A549 (cell line): ENCODE measurements at regions not wholly inside any gene's neighbourhood (a gene's known extent, or its start where the extent isn't known, plus 50 kb on each side); places are given as distances from the start of the nearest gene placed in this dataset.

ENCODE experiments used
- ATAC-seq, 2 experiments: fragments of 200-7000 bp in 1 of 2; fragments of >200 bp in 1 of 2; cut with Nextera tagmentation in 1 of 2; cut with Tn5 transposase in 1 of 2; 3 replicates each; pipeline versions ENCODE4 v1.8.0 to v1.9.1; 2018 to 2020; ENCODE audit warnings: mild to moderate bottlenecking in 1 of 2, moderate library complexity in 1 of 2
- CTCF ChIA-PET: fragments of 300-600 bp; sonication (Branson Sonifier 250); formaldehyde crosslinking; extraction: SDS; loops from one replicate; lab custom pipeline; 2021; ENCODE audit warnings: antibody characterized with exemption, inconsistent platforms; lab: Yijun Ruan, JAX
- POLR2A ChIA-PET: fragments of 350-600 bp; formaldehyde crosslinking; extraction: SDS; loops from one replicate; lab custom pipeline; 2021; ENCODE audit warnings: antibody characterized with exemption, inconsistent platforms; lab: Yijun Ruan, JAX
- DNase-seq, 2 experiments: peaks; one replicate each; pipeline versions ENCODE4 v3.0.0 to v3.0.0-alpha.2; 2011 to 2016; ENCODE audit warnings: low read depth in 1 of 2, low spot score in 1 of 2
- FAIRE-seq: peaks from 2 replicates; lab custom pipeline; 2011; peaks lifted over from hg19 to GRCh38; lab: Jason Lieb, UNC
- H3K27ac ChIP-seq, 2 experiments: fragments of >200 bp; sonication (Bioruptor Twin); formaldehyde crosslinking; 3 replicates each; pipeline ENCODE4 v1.5.1; 2016 to 2017
- H3K4me1 ChIP-seq: fragments of >200 bp; sonication (Bioruptor Twin); formaldehyde crosslinking; 3 replicates; pipeline ENCODE4 v1.6.1; 2016
- H3K4me2 ChIP-seq: fragments of >200 bp; sonication (Bioruptor Twin); formaldehyde crosslinking; 3 replicates; pipeline ENCODE4 v1.6.1; 2016
- H3K4me3 ChIP-seq: fragments of >200 bp; sonication (Bioruptor Twin); formaldehyde crosslinking; 3 replicates; pipeline ENCODE4 v1.5.1; 2016
- H3K9me3 ChIP-seq: fragments of >200 bp; sonication (Bioruptor Twin); formaldehyde crosslinking; 3 replicates; pipeline ENCODE4 v1.6.1; 2016
- FOXS1 ChIP-seq: fragments of 250-450 bp; sonication (Bioruptor Pico); IDR thresholded peaks from 2 replicates; pipeline ENCODE4 v1.5.0; 2020; ENCODE audit warnings: mild to moderate bottlenecking, moderate library complexity
- JUN ChIP-seq, 2 experiments: fragments of >200 bp; sonication (Bioruptor Twin); formaldehyde crosslinking; IDR thresholded peaks; 2 replicates in 1 of 2; 3 replicates in 1 of 2; pipeline ENCODE4 v1.6.1; 2016 to 2017
- NPAS2 ChIP-seq: fragments of 250-450 bp; sonication (Bioruptor Pico); IDR thresholded peaks from 2 replicates; pipeline ENCODE4 v1.8.0; 2022; ENCODE audit warnings: mild to moderate bottlenecking, moderate library complexity, borderline replicate concordance
- POLR2AphosphoS2 ChIP-seq: conservative IDR thresholded peaks from 2 replicates; pipeline ENCODE4 v1.6.1; 2012; ENCODE audit warnings: low read length, improper control_type of control experiment, inconsistent platforms
- RAD21 ChIP-seq, 2 experiments: fragments of >200 bp in 1 of 2; sonication (Bioruptor Twin) in 1 of 2; formaldehyde crosslinking in 1 of 2; IDR thresholded peaks in 1 of 2; conservative IDR thresholded peaks in 1 of 2; 2 replicates in 1 of 2; 3 replicates in 1 of 2; pipeline ENCODE4 v1.6.1; 2012 to 2018; ENCODE audit warnings: inconsistent platforms in 1 of 2
- RFX5 ChIP-seq: fragments of 450-650 bp; IDR thresholded peaks from 2 replicates; pipeline ENCODE4 v1.7.1; 2014; ENCODE audit warnings: antibody characterized with exemption, mild to moderate bottlenecking, moderate library complexity
- RNF2 ChIP-seq: fragments of 200-600 bp; sonication (generic); IDR thresholded peaks from 2 replicates; pipeline ENCODE4 v1.6.1; 2016; ENCODE audit warnings: low read depth, mild to moderate bottlenecking, antibody characterized with exemption, moderate library complexity, borderline replicate concordance
- ZC3H11A ChIP-seq: fragments of 450-650 bp; IDR thresholded peaks from 2 replicates; pipeline ENCODE4 v1.6.1; 2014; ENCODE audit warnings: antibody characterized with exemption, mild to moderate bottlenecking
- ZFP36 ChIP-seq: fragments of 450-650 bp; IDR thresholded peaks from 2 replicates; pipeline ENCODE4 v1.6.1; 2014; ENCODE audit warnings: borderline replicate concordance; ENCODE audit not compliant: partially characterized antibody
- WGBS: methylation state at CpG from one replicate; pipeline ENCODE4 v1.1.6; 2017; ENCODE audit errors: missing lambda C conversion rate; 5-methylcytosine and 5-hydroxymethylcytosine counted together
- TF ChIP-seq, protein P1 (sequence below): IDR thresholded peaks from 2 replicates; pipeline ENCODE4 v1.6.1; 2012; ENCODE audit warnings: low read depth, borderline replicate concordance
- TF ChIP-seq, protein P2 (sequence below): fragments of 450-650 bp; IDR thresholded peaks from 2 replicates; pipeline ENCODE4 v1.6.1; 2014; ENCODE audit warnings: antibody characterized with exemption
- TF ChIP-seq, protein P3 (sequence below): fragments of 250-450 bp; sonication (Bioruptor Pico); IDR thresholded peaks from 2 replicates; pipeline ENCODE4 v1.5.0; 2021; ENCODE audit warnings: mild to moderate bottlenecking, moderate library complexity, borderline replicate concordance
- TF ChIP-seq, protein P4 (sequence below): IDR thresholded peaks from 2 replicates; pipeline ENCODE4 v1.6.1; 2012
- TF ChIP-seq, protein P5 (sequence below): IDR thresholded peaks from 2 replicates; pipeline ENCODE4 v1.6.1; 2012
- TF ChIP-seq, protein P6 (sequence below): fragments of 150-350 bp; IDR thresholded peaks from 2 replicates; pipeline ENCODE4 v1.6.1; 2014; ENCODE audit warnings: low read depth, mild to moderate bottlenecking, low read length

DNA sequence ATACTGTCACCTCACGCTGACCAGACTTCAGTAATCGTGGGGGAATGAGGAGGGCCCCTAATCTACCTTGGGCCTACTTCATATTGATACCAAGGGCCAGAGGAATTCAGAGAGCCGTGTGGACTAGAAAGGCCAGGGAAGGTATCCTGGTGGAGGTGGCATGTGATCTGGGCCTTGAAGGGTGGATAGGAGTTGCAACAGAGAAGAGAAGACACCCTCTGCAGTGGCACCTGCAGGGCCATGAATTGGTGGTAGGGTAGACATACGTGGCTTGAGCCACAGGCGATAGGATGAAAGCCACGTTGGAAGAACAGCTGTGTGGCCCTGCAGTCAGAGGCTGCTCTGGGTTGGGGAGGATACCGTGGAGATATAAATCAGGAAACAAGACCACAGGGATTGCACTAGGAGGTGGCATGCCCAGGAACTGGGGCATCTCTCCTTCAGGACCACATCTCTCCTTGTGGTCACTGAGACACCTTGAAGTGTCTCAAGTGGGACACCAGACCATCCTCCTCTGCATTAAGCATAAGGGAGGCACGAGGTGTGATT lies 141.4 kb downstream of the CYP26B1 start:
- ChIA-PET POLR2A (no interaction called here), CTCF (no interaction called here)
- H3K4me2 ChIP-seq, result no peak overlapping the region
- no peak for DNase-seq
- no peak for FAIRE-seq
- H3K4me1 ChIP-seq, result no peaks in the 10 kb centered on the region
- no peak for ATAC-seq
- no peaks in the 10 kb centered on the region for H3K9me3 ChIP-seq
- no peak overlapping the region for H3K4me3 ChIP-seq
- no peak overlapping the region for H3K27ac ChIP-seq
- WGBS, result 67% methylated on average over 8 of the region's 8 CpGs
- TF ChIP-seq, protein P1, sequence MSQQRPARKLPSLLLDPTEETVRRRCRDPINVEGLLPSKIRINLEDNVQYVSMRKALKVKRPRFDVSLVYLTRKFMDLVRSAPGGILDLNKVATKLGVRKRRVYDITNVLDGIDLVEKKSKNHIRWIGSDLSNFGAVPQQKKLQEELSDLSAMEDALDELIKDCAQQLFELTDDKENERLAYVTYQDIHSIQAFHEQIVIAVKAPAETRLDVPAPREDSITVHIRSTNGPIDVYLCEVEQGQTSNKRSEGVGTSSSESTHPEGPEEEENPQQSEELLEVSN, result no peak
- TF ChIP-seq, protein P2, sequence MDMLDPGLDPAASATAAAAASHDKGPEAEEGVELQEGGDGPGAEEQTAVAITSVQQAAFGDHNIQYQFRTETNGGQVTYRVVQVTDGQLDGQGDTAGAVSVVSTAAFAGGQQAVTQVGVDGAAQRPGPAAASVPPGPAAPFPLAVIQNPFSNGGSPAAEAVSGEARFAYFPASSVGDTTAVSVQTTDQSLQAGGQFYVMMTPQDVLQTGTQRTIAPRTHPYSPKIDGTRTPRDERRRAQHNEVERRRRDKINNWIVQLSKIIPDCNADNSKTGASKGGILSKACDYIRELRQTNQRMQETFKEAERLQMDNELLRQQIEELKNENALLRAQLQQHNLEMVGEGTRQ, result no peak
- TF ChIP-seq ZFP36 (no peak), ZC3H11A (no peak), POLR2AphosphoS2 (no peak), FOXS1 (CRISPR knock-in tag) (no peak), RFX5 (no peak), NPAS2 (CRISPR knock-in tag) (no peak)
- TF ChIP-seq, protein P3, sequence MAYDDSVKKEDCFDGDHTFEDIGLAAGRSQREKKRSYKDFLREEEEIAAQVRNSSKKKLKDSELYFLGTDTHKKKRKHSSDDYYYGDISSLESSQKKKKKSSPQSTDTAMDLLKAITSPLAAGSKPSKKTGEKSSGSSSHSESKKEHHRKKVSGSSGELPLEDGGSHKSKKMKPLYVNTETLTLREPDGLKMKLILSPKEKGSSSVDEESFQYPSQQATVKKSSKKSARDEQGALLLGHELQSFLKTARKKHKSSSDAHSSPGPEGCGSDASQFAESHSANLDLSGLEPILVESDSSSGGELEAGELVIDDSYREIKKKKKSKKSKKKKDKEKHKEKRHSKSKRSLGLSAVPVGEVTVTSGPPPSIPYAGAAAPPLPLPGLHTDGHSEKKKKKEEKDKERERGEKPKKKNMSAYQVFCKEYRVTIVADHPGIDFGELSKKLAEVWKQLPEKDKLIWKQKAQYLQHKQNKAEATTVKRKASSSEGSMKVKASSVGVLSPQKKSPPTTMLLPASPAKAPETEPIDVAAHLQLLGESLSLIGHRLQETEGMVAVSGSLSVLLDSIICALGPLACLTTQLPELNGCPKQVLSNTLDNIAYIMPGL, result no peak
- TF ChIP-seq, protein P4, sequence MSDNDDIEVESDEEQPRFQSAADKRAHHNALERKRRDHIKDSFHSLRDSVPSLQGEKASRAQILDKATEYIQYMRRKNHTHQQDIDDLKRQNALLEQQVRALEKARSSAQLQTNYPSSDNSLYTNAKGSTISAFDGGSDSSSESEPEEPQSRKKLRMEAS, result no peak
- TF ChIP-seq, all 56 proteins: peak for 0

DNA sequence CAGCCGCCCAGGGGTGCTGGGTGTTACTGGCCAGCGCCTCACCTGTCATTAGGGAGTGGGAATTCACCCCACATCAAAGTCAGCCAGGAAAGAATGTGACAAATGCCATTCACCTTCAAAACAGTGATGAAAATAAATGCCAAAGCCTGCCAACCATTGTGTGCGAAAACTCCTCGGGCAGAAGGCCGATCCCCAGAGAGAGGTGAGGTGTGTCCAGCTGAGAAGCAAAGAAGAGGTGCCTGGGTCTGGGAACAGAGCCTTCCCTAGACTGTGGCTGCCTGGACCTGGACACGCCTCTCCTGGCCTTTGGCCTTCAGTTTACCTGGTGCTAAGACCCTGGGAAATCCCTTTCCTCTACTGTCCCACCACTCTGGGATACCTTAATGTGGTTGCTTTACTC lies 142.7 kb downstream of the CYP26B1 start:
- Histone ChIP-seq H3K9me3 (no peaks in the 10 kb centered on the region), H3K4me1 (no peaks in the 10 kb centered on the region), H3K4me3 (no peak overlapping the region), H3K27ac (no peak overlapping the region)
- POLR2A ChIA-PET, result no interaction called here
- DNase-seq (no peak), FAIRE-seq (no peak), ATAC-seq (no peak)
- CTCF ChIA-PET, result interaction anchor here (0.7 kb wide), 1 partner anchor 27 kb away, joined by 3 read pairs; no protein-coding TSS in a partner anchor
- TF ChIP-seq, protein P5, sequence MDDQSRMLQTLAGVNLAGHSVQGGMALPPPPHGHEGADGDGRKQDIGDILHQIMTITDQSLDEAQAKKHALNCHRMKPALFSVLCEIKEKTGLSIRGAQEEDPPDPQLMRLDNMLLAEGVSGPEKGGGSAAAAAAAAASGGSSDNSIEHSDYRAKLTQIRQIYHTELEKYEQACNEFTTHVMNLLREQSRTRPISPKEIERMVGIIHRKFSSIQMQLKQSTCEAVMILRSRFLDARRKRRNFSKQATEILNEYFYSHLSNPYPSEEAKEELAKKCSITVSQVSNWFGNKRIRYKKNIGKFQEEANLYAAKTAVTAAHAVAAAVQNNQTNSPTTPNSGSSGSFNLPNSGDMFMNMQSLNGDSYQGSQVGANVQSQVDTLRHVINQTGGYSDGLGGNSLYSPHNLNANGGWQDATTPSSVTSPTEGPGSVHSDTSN, result no peak
- TF ChIP-seq FOXS1 (CRISPR knock-in tag), result no peak
- no peak for TF ChIP-seq ZFP36
- no peak for TF ChIP-seq JUN (IDR thresholded peaks at IDR 0.05)
- TF ChIP-seq, all 56 proteins: peak for 0
- no peak overlapping the region for H3K4me2 ChIP-seq
- 77% methylated on average over 6 of the region's 6 CpGs for WGBS

DNA sequence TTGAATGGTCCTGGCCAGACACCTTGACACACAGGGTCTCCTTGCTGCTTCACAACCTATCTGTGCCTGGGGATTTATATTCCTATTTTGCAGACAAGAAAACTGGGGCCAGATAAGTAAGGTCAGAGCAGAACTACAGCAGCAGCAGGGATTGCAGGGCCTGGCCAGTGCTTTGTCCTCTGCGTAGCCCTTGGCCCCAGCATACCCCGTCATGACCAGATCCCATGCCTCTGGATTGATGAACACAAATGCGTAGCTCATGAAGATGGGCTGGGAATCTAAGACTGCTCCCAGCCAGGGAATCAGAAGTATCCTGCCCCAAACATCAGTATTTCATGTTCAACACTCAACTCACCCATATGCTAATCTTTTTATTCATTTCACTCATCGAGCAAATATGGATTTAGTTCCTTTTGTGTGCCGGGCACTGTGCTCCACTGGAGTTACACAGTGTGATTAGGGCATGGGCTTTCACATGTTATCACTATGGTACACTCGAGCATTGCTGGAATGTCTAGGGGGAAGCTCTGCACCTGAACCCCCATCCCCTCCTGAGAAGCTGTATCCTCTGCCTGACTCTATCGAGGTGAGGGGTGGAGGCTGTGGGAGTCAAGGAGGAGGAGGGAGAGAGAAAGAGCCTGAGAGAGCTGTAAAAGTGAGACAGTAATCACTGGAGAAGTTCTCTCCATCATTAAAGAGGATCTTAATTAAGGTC lies 143.3 kb downstream of the CYP26B1 start:
- WGBS, result 64% methylated on average over 7 of the region's 7 CpGs
- H3K4me2 ChIP-seq, result no peak overlapping the region
- no peak for FAIRE-seq
- no peak overlapping the region for H3K4me3 ChIP-seq
- no peak overlapping the region for H3K27ac ChIP-seq
- H3K4me1 ChIP-seq, result no peaks in the 10 kb centered on the region
- POLR2A ChIA-PET, result no interaction called here
- H3K9me3 ChIP-seq, result no peaks in the 10 kb centered on the region
- TF ChIP-seq JUN (IDR thresholded peaks at IDR 0.05) (no peak), POLR2AphosphoS2 (no peak), RNF2 (no peak), RAD21 (conservative IDR thresholded peaks at IDR 0.05 in 1 of 2, IDR thresholded peaks at IDR 0.05 in 1 of 2) (no peak)
- TF ChIP-seq, protein P6, sequence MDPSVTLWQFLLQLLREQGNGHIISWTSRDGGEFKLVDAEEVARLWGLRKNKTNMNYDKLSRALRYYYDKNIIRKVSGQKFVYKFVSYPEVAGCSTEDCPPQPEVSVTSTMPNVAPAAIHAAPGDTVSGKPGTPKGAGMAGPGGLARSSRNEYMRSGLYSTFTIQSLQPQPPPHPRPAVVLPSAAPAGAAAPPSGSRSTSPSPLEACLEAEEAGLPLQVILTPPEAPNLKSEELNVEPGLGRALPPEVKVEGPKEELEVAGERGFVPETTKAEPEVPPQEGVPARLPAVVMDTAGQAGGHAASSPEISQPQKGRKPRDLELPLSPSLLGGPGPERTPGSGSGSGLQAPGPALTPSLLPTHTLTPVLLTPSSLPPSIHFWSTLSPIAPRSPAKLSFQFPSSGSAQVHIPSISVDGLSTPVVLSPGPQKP, result no peak
- DNase-seq, result no peak
- ATAC-seq, result no peak
- CTCF ChIA-PET, result interaction anchor here (0.7 to 2.1 kb wide), 2 partner anchors 10 to 28 kb away, joined by 3 to 12 read pairs; no protein-coding TSS in a partner anchor
